Common myeloid progenitor, CD34-positive (primary cell): ENCODE measurements at regions not wholly inside any gene's neighbourhood (a gene's known extent, or its start where the extent isn't known, plus 50 kb on each side); places are given as distances from the start of the nearest gene placed in this dataset.
A peak's percentile ranks its signal among the peaks of the same experiment; 100 is the strongest.
"Not testable (repeated sequence)": the region's sequence is repeated elsewhere in the genome, so short reads cannot be mapped to it uniquely, and the experiment has no call there.

ENCODE experiments used
- CTCF ChIA-PET: fragments of 350-600 bp; sonication (Branson Sonifier 250); formaldehyde crosslinking; loops from one replicate; lab custom pipeline; 2021; ENCODE audit warnings: antibody characterized with exemption; lab: Charles Lee
- POLR2A ChIA-PET: fragments of 350-600 bp; sonication (Branson Sonifier 250); formaldehyde crosslinking; loops from one replicate; lab custom pipeline; 2021; ENCODE audit warnings: antibody characterized with exemption; lab: Charles Lee
- DNase-seq, 3 donors: peaks; one replicate each; pipeline versions ENCODE4 v3.0.0 to v3.0.0-alpha.2; 2013
- H3K27ac ChIP-seq, 2 experiments: 1 replicate in 1 of 2; 2 replicates in 1 of 2; pipeline ENCODE4 v1.7.0; 2013; ENCODE audit warnings: inconsistent platforms in 2 of 2, low read length in 2 of 2, mild to moderate bottlenecking in 2 of 2, low read depth in 1 of 2, moderate library complexity in 1 of 2; ENCODE audit not compliant: severe bottlenecking in 2 of 2, insufficient read depth in 1 of 2, poor library complexity in 1 of 2
- H3K27me3 ChIP-seq, 5 experiments: replicated peaks in 2 of 5; 1 replicate in 3 of 5; 2 replicates in 2 of 5; pipeline versions ENCODE4 v1.6.1 to v1.7.0; 2013; ENCODE audit warnings: low read length in 4 of 5, mild to moderate bottlenecking in 2 of 5, moderate library complexity in 2 of 5, inconsistent platforms in 1 of 5; ENCODE audit not compliant: insufficient read depth in 5 of 5, control insufficient read depth in 4 of 5
- H3K36me3 ChIP-seq, 4 experiments: 1 replicate in 2 of 4; 2 replicates in 2 of 4; pipeline versions ENCODE4 v1.6.1 to v1.7.0; 2013; ENCODE audit warnings: low read length in 3 of 4, control low read depth in 1 of 4, mild to moderate bottlenecking in 1 of 4; ENCODE audit not compliant: control insufficient read depth in 4 of 4, insufficient read depth in 4 of 4
- H3K4me1 ChIP-seq, 4 experiments: 1 replicate in 3 of 4; 2 replicates in 1 of 4; pipeline versions ENCODE4 v1.6.1 to v1.7.1; 2013; ENCODE audit warnings: low read length in 3 of 4, mild to moderate bottlenecking in 3 of 4, control low read depth in 1 of 4, inconsistent platforms in 1 of 4, moderate library complexity in 1 of 4; ENCODE audit not compliant: control insufficient read depth in 4 of 4, insufficient read depth in 4 of 4; ENCODE audit errors: control extremely low read depth in 1 of 4
- H3K4me3 ChIP-seq, 7 experiments: 1 replicate in 4 of 7; 2 replicates in 3 of 7; pipeline versions ENCODE4 v1.5.1 to v1.7.0; 2013; ENCODE audit warnings: mild to moderate bottlenecking in 7 of 7, low read length in 6 of 7, moderate library complexity in 6 of 7, inconsistent platforms in 2 of 7, low read depth in 2 of 7, control low read depth in 1 of 7; ENCODE audit not compliant: insufficient read depth in 4 of 7, control insufficient read depth in 1 of 7; ENCODE audit errors: extremely low read depth in 1 of 7
- H3K9me3 ChIP-seq, 5 experiments: 1 replicate in 4 of 5; 2 replicates in 1 of 5; pipeline versions ENCODE4 v1.6.1 to v1.7.1; 2013; ENCODE audit warnings: low read length in 4 of 5, mild to moderate bottlenecking in 2 of 5, inconsistent platforms in 1 of 5, low read depth in 1 of 5, moderate library complexity in 1 of 5; ENCODE audit not compliant: control insufficient read depth in 4 of 5, insufficient read depth in 2 of 5; ENCODE audit errors: control extremely low read depth in 1 of 5
- WGBS: methylation state at CpG from one replicate; pipeline ENCODE4 v1.1.5; 2013; ENCODE audit not compliant: insufficient coverage; 5-methylcytosine and 5-hydroxymethylcytosine counted together

- CTCF ChIA-PET, H3K36me3 ChIP-seq, H3K9me3 ChIP-seq, H3K4me3 ChIP-seq, DNase-seq, H3K4me1 ChIP-seq, H3K27ac ChIP-seq, H3K27me3 ChIP-seq, POLR2A ChIA-PET: not testable (repeated sequence)
- WGBS: no CpG with 5 or more reads among the region's 1 CpG
Observed at GRCh38 chr16:29578898-29579297, 72.7 kb upstream of the NPIPB12 start.

- H3K9me3 ChIP-seq, H3K27ac ChIP-seq, H3K4me1 ChIP-seq, CTCF ChIA-PET, H3K4me3 ChIP-seq, H3K36me3 ChIP-seq, POLR2A ChIA-PET, H3K27me3 ChIP-seq, DNase-seq: not testable (repeated sequence)
- WGBS: no CpG with 5 or more reads among the region's 4 CpGs
Observed at GRCh38 chr16:29581764-29582163, 75.6 kb upstream of the NPIPB12 start.

- DNase-seq, H3K9me3 ChIP-seq, H3K36me3 ChIP-seq, H3K27ac ChIP-seq, H3K4me3 ChIP-seq, H3K27me3 ChIP-seq, POLR2A ChIA-PET, H3K4me1 ChIP-seq, CTCF ChIA-PET: not testable (repeated sequence)
- WGBS: no CpG with 5 or more reads among the region's 6 CpGs
Observed at GRCh38 chr16:29591919-29592318, 71.1 kb upstream of the SPN start.

- WGBS: no CpG with 5 or more reads among the region's 38 CpGs
- Histone ChIP-seq H3K4me3 (peak overlapping the region in 6 of 7 experiments; percentile 37 to 83 (median 67)), H3K4me1 (peaks cover 0 to 12% (median 5%) of the 10 kb centered on the region in 4 experiments), H3K27ac (peak overlapping the region in 1 of 2 experiments; percentile 66)
- H3K36me3 ChIP-seq, CTCF ChIA-PET, POLR2A ChIA-PET, H3K27me3 ChIP-seq, H3K9me3 ChIP-seq: not testable (repeated sequence)
- peak in 2 of 3 donors; percentile 50 to 56 for DNase-seq
Observed at GRCh38 chr16:29594269-29594925, 68.7 kb upstream of the SPN start.

- H3K36me3 ChIP-seq, H3K9me3 ChIP-seq, POLR2A ChIA-PET, H3K27me3 ChIP-seq, CTCF ChIA-PET: not testable (repeated sequence)
- peak overlapping the region in 1 of 2 experiments; percentile 66 for H3K27ac ChIP-seq
- WGBS: under 1% methylated on average over 58 of the region's 91 CpGs
- peak; percentile 81 to 93 (median 84) for DNase-seq
- peaks cover 0 to 19% (median 13%) of the 10 kb centered on the region in 4 experiments for H3K4me1 ChIP-seq
- peak overlapping the region; percentile 47 to 83 (median 64) for H3K4me3 ChIP-seq
Observed at GRCh38 chr16:29594926-29595838, 67.9 kb upstream of the SPN start.

- H3K27ac ChIP-seq, CTCF ChIA-PET, H3K27me3 ChIP-seq, DNase-seq, H3K36me3 ChIP-seq, H3K9me3 ChIP-seq, H3K4me3 ChIP-seq, POLR2A ChIA-PET: not testable (repeated sequence)
- H3K4me1 ChIP-seq: peaks cover 0 to 32% (median 23%) of the 10 kb centered on the region in 4 experiments
- WGBS: 100% methylated on average over 5 of the region's 7 CpGs
Observed at GRCh38 chr16:29597030-29597429, 66.0 kb upstream of the SPN start.
